PC-3 (cell line): ENCODE measurements at regions not wholly inside any gene's neighbourhood (a gene's known extent, or its start where the extent isn't known, plus 50 kb on each side); places are given as distances from the start of the nearest gene placed in this dataset.

Source experiments
- ATAC-seq: fragments of 200-7000 bp; cut with Tn5 transposase; 2 replicates; pipeline ENCODE4 v1.9.1; 2020; ENCODE audit warnings: mild to moderate bottlenecking, moderate library complexity
- BruUV-seq: library from RNA; stranded (reverse); fragments of 400-500 nt; replicated peaks from 2 replicates; lab custom pipeline; 2021; lab: Mats Ljungman, UMichigan
- CTCF ChIA-PET: fragments of 300-600 bp; sonication (Branson Sonifier 250); formaldehyde crosslinking; loops from one replicate; lab custom pipeline; 2022; ENCODE audit warnings: antibody characterized with exemption; lab: Charles Lee
- POLR2A ChIA-PET: fragments of 300-600 bp; sonication (Branson Sonifier 250); formaldehyde crosslinking; loops from one replicate; lab custom pipeline; 2022; ENCODE audit warnings: antibody characterized with exemption; ENCODE audit not compliant: unreplicated experiment; lab: Charles Lee
- DNase-seq: peaks from one replicate; pipeline ENCODE4 v3.0.0-alpha.2; 2015
- H2AFZ ChIP-seq: fragments of 300-600 bp; sonication (generic); 2 replicates; pipeline ENCODE4 v1.6.0; 2016; ENCODE audit warnings: antibody characterized with exemption, low read length
- H3F3A ChIP-seq: fragments of 300-600 bp; sonication (generic); one replicate; pipeline ENCODE4 v1.6.0; 2017; ENCODE audit warnings: antibody characterized with exemption, low read length, control low read depth, mild to moderate bottlenecking; ENCODE audit not compliant: unreplicated experiment
- H3K27ac ChIP-seq: fragments of 300-600 bp; sonication (generic); 2 replicates; pipeline ENCODE4 v1.5.1; 2016; ENCODE audit warnings: mild to moderate bottlenecking, low read length
- H3K27me3 ChIP-seq: fragments of 300-600 bp; sonication (generic); 2 replicates; pipeline ENCODE4 v1.6.1; 2016; ENCODE audit warnings: low read length, mixed read lengths
- H3K36me3 ChIP-seq: fragments of 300-600 bp; sonication (generic); 2 replicates; pipeline ENCODE4 v1.6.1; 2016; ENCODE audit warnings: low read depth, mixed run types, low read length, mixed read lengths
- H3K4me1 ChIP-seq: fragments of 300-600 bp; sonication (generic); 2 replicates; pipeline ENCODE4 v1.5.1; 2016; ENCODE audit warnings: low read length; ENCODE audit not compliant: insufficient read depth
- H3K4me2 ChIP-seq: fragments of 300-600 bp; sonication (generic); 2 replicates; pipeline ENCODE4 v1.6.0; 2016; ENCODE audit warnings: low read length
- H3K4me3 ChIP-seq: fragments of 300-600 bp; sonication (generic); 2 replicates; pipeline ENCODE4 v1.5.1; 2016; ENCODE audit warnings: mild to moderate bottlenecking, low read length, mixed read lengths
- H3K79me2 ChIP-seq: fragments of 300-600 bp; sonication (generic); 2 replicates; pipeline ENCODE4 v1.6.1; 2017; ENCODE audit warnings: low read length, mixed read lengths
- H3K9ac ChIP-seq: fragments of 300-600 bp; sonication (generic); 2 replicates; pipeline ENCODE4 v1.6.0; 2016; ENCODE audit warnings: mild to moderate bottlenecking, low read length
- H3K9me2 ChIP-seq: fragments of 300-600 bp; sonication (generic); replicated peaks from 2 replicates; pipeline ENCODE4 v1.6.1; 2016; ENCODE audit warnings: mixed run types, low read length, mixed read lengths
- H3K9me3 ChIP-seq: fragments of 300-600 bp; sonication (generic); 2 replicates; pipeline ENCODE4 v1.6.1; 2016; ENCODE audit warnings: low read length, mixed read lengths
- H4K20me1 ChIP-seq: fragments of 300-600 bp; sonication (generic); 2 replicates; pipeline ENCODE4 v1.6.1; 2016; ENCODE audit warnings: low read length, mixed read lengths
- CTCF ChIP-seq: fragments of 300-600 bp; sonication (generic); conservative IDR thresholded peaks from 2 replicates; pipeline ENCODE4 v1.5.1; 2017; ENCODE audit warnings: antibody characterized with exemption, low read depth, mild to moderate bottlenecking, low read length
- EZH2 ChIP-seq: fragments of 300-600 bp; sonication (generic); IDR thresholded peaks from one replicate; pipeline ENCODE4 v1.6.1; 2017; ENCODE audit warnings: antibody characterized with exemption, mild to moderate bottlenecking, low read length; ENCODE audit not compliant: unreplicated experiment
- EZH2phosphoT487 ChIP-seq: fragments of 300-600 bp; sonication (generic); IDR thresholded peaks from 2 replicates; pipeline ENCODE4 v1.6.1; 2018; ENCODE audit warnings: mild to moderate bottlenecking, antibody characterized with exemption, low read length, borderline replicate concordance
- intact Hi-C: fragments of 100-400 bp; cut with micrococcal nuclease; formaldehyde crosslinking; loops from 2 replicates; pipeline ENCODE4 v1.9.0; 2023

DNA sequence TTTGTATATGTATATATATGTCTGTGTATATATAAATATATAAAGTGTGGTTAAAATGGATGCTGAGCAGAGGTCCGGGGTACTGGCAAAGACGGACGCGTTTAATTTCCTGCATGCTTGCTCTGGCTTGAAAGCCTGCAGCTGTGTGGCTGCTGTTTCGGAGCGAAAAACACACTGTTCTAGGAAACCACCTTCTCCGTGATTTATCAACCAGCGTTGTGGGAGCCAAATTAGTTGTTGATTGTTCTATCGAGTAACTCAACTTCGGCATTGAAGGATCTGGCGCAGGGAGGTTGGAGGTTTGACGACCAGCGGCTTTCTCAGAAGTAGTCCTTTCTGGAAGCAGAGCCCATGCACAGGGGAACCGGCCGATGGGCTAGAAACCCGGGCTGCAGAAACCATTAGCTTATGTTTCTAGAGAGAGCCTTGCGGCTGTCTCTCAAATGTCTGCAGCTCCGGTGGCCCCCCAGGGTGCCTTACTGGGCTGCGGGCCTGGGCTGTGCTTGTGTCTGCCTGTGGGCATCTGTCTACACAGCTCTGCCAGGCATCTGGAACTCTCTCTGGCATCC is 81.8 kb downstream of the EDN3 start:
- ChIA-PET POLR2A (no interaction called here), CTCF (no interaction called here)
- Histone ChIP-seq H3K9ac (no peak overlapping the region), H2AFZ (no peak overlapping the region), H3K27me3 (peaks cover 61% of the 10 kb centered on the region), H3K36me3 (no peaks in the 10 kb centered on the region), H3K4me2 (no peak overlapping the region), H3K9me3 (no peaks in the 10 kb centered on the region), H3K27ac (no peak overlapping the region), H4K20me1 (no peaks in the 10 kb centered on the region), H3K4me1 (no peaks in the 10 kb centered on the region), H3K79me2 (no peaks in the 10 kb centered on the region), H3K4me3 (no peak overlapping the region), H3K9me2 (no peaks in the 10 kb centered on the region), H3F3A (no peaks in the 10 kb centered on the region)
- intact Hi-C loops = no loop called here
- no TSS peak for BruUV-seq
- no peak for ATAC-seq
- no peak for DNase-seq
- TF ChIP-seq EZH2phosphoT487 = no peak
- TF ChIP-seq CTCF = no peak
- TF ChIP-seq EZH2 = no peak

- Histone ChIP-seq H3F3A (no peaks in the 10 kb centered on the region), H3K4me2 (no peak overlapping the region), H3K27me3 (peaks cover 58% of the 10 kb centered on the region), H3K9me2 (no peaks in the 10 kb centered on the region), H3K9me3 (no peaks in the 10 kb centered on the region), H3K27ac (no peak overlapping the region), H4K20me1 (no peaks in the 10 kb centered on the region), H3K4me3 (no peak overlapping the region), H3K9ac (no peak overlapping the region), H3K79me2 (no peaks in the 10 kb centered on the region), H3K4me1 (no peaks in the 10 kb centered on the region), H2AFZ (no peak overlapping the region), H3K36me3 (no peaks in the 10 kb centered on the region)
- DNase-seq (no peak), ATAC-seq (no peak)
- no peak for TF ChIP-seq CTCF
- no peak for TF ChIP-seq EZH2
- TF ChIP-seq EZH2phosphoT487 = no peak
- POLR2A ChIA-PET = no interaction called here
- CTCF ChIA-PET = no interaction called here
- intact Hi-C loops = no loop called here
- no TSS peak for BruUV-seq
Measured at GRCh38 chr20:59382907-59383306, 82.5 kb downstream of the EDN3 start.

DNA sequence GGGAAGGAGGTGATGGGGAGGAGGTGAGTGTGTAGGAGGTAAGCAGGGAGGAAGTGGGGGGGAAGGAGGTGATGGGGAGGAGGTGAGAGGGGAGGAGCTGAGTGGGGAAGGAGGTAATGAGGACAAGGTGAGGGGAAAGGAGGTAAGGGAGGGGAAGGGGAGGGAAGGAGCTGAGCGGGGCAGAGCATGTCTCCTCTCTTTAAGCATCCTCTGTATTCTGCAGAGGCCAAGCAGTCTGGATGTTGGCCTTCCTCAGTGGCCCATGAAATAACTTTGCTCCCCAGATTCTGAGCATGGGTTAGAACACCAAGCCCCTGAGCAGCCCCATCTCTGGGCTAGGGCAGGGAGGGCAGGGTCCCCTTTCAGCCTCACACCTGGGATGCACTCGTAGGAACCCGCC is 84.6 kb downstream of the EDN3 start:
- no peaks in the 10 kb centered on the region for H4K20me1 ChIP-seq
- no peaks in the 10 kb centered on the region for H3K4me1 ChIP-seq
- POLR2A ChIA-PET = no interaction called here
- no peaks in the 10 kb centered on the region for H3K79me2 ChIP-seq
- TF ChIP-seq EZH2phosphoT487 (no peak), CTCF (no peak), EZH2 (no peak)
- CTCF ChIA-PET = no interaction called here
- H3K36me3 ChIP-seq = no peaks in the 10 kb centered on the region
- BruUV-seq = no TSS peak
- H3K27me3 ChIP-seq = peaks cover 55% of the 10 kb centered on the region
- H3K4me3 ChIP-seq = no peak overlapping the region
- H3K27ac ChIP-seq = no peak overlapping the region
- no peak overlapping the region for H2AFZ ChIP-seq
- no peak for DNase-seq
- H3K9ac ChIP-seq = no peak overlapping the region
- no peak overlapping the region for H3K4me2 ChIP-seq
- no peaks in the 10 kb centered on the region for H3F3A ChIP-seq
- H3K9me2 ChIP-seq = no peaks in the 10 kb centered on the region
- intact Hi-C loops = no loop called here
- H3K9me3 ChIP-seq = no peaks in the 10 kb centered on the region
- no peak for ATAC-seq
